NCI-H2196 (cell line): ENCODE measurements at regions not wholly inside any gene's neighbourhood (a gene's known extent, or its start where the extent isn't known, plus 50 kb on each side); places are given as distances from the start of the nearest gene placed in this dataset.

Experiments
- DNase-seq: peaks from one replicate; lab custom pipeline; 2025; ENCODE audit not compliant: unreplicated experiment; lab: John Stamatoyannopoulos, UW

DNA sequence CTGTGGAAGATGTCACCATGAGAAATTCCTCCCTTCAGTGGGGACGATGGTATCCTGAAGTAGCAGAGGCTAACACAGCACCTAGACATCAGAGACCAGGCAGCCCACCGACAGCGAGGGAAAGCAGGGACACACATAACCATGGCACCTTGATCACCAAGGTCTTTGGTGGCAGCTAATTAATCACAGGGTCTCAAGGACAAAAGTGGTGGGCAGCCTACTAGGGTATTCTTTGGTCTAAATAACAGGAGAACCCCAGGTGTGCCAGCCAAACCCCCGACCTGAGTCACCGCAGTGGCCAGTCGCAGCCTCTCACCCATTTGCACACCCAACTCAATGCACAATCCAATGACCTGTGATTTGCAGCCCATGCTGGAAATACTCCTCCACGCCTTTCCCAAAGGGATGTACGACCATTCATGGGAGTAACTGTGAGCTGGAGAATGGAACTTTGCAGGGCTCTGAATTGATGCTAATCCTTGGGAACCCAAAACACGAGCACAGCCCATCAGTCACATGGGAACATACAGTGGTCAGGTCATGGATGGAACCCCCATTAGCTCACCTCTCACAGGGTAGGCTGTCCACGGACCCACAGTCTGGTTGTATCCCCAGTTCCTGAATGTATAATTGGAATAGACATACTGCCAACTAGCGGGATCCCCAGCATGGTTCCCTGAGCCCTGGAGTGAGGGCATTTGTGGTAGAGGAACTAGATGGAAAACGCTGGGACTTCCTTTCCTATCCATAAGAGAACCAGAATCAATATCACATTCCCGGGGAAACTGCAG is 58.7 kb upstream of the C14orf180 start:
- no peak for DNase-seq

DNA sequence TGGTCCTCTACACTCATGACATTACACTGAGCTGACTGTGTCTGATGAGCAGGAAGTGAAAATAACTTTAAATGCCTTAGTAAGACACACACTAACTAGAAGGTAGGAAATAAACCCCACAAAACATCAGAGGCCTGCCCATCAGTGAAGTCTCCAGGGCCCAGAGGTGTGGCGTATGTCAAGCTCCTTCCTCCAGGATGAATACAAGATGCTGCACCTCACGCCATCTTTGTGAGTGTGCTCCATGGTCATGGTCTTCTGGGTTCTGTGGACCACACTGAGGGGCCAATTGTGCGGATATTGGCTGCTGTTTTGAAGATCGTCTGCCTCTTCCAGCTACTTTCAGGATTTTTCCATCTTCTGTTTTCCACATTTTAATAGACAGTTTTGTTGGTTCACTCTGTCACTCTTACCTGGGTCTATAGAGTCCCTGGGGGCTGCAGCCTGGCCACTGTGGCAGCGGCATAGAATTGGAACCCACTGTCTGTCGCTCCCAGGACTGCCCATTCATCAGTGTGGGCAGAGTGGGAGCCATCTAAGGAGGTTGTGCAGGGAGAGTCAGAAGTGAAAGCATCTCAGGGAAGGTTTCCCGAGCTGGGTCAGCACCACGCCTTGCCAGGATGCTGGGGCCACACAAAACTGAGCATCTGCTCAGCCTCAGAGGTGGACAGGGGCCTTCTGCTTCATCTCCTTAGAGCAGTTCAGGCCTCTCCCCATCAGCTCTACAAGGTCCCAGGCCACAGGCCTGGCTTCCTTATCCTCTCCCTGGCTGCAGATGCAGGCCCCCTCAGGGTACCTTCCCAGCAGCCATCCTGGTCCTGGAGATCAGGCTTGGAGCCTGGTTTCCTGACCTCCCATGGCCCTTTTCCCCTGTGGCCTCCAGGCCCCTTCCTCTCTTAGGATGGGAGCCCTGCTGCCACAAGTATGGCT is 57.5 kb upstream of the C14orf180 start:
- no peak for DNase-seq

- DNase-seq: no peak
Measured at GRCh38 chr14:104522926-104523545, 56.5 kb upstream of the C14orf180 start.

- DNase-seq: no peak
Measured at GRCh38 chr14:104523546-104523935, 56.0 kb upstream of the C14orf180 start.

DNA sequence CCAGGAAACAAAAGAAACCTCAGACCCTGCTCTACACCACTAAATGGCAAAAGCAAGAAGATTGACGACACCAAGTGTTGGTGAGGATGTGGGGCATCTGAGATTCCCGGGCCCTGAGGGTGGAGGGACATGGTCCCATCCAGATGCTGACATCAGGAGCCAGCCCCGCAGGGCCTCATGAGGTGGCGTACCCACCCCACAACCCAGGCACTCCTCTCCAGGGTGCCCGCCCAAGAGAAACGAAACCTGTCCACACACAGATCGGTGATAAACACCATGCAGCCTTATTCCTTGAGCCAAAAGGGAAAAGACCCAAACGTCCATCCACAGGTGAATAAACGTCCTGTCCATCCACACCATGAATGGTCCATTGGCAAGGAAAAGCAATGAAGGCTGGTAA is 54.8 kb upstream of the C14orf180 start:
- no peak for DNase-seq

DNA sequence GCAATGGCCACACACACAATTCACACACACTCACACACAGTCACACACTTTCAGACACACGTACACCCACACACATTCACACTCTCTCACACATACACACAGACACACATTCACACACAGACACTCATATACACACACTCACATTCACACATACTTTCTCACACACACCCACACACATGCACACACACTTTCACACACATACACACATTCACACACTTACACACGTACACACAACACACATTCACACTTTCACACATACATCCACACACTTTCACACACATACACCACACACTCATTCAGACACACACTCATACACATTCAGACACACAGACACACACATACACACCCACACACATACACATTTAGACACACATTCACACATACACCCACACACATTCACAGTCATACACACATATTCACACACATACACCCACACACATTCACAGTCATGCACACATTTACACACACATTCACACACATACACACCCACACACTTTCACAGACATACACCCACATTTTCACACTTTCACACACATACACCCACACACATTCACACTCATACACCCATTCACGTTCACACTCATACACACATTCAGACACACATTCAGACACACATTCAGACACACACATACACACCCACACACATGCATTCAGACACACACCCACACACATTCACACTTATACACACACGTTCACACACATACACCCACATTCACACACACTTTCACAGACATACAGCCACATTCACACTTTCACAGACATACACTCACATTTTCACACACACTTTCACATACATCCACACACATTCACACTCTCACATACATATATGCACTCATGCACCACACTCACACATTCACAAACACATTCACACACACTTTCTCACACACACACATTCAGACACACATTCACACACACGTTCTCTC is 52.6 kb upstream of the C14orf180 start:
- DNase-seq: no peak

- DNase-seq: no peak
Measured at GRCh38 chr14:104527857-104528459, 51.6 kb upstream of the C14orf180 start.

DNA sequence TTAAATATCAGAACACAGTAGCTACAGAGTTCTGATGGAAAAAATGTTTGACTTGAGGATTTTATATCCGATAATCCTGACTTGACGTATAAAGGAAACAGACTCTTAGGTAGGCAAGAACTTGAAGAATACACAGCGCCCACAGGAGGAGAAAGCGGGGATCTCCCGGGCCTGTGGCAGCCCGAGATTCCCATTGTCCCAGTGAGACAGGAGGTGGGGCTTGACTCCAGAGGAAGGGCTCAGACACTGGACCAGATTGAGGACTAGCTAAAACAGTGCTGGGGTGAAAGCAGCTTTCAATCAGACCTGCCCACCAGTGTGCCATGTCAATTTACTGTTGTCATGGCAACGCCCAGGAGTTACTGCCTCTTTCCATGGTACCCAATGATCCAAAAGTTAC is 51.1 kb upstream of the C14orf180 start:
- no peak for DNase-seq
